D721Med (cell line): ENCODE measurements at regions not wholly inside any gene's neighbourhood (a gene's known extent, or its start where the extent isn't known, plus 50 kb on each side); places are given as distances from the start of the nearest gene placed in this dataset.

Experiments
- DNase-seq: peaks from one replicate; pipeline ENCODE4 v3.0.0; 2011; ENCODE audit warnings: low spot score; ENCODE audit not compliant: insufficient read length
- FAIRE-seq: peaks from 2 replicates; lab custom pipeline; 2011; peaks lifted over from hg19 to GRCh38; lab: Jason Lieb, UNC
- CTCF ChIP-seq: IDR thresholded peaks from 2 replicates; pipeline ENCODE4 v1.5.1; 2012; ENCODE audit warnings: mild to moderate bottlenecking, control low read depth; ENCODE audit not compliant: insufficient read depth; ENCODE audit errors: missing control alignments

DNA sequence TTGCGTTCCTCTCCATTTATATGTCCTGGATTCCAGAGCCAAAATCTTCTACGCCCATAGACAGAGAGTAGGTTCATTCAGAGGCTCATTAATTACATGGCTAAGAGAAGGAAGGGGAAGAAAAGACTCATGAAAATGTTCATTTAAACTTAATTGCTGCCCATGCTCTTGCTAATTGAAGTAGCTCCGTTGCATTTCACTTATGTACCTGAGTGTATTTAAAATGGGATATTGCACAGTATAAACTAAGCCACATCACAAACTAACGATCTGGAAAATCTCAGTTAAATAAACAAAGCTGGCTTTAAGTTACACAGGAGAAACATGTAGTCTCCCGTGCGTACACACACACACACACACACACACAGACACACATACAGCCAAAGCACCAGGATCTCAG, 269.2 kb downstream of the CDC5L start:
- TF ChIP-seq CTCF = no peak
- no peak for DNase-seq
- no peak for FAIRE-seq

- no peak for FAIRE-seq
Measured at GRCh38 chr6:44657206-44657819, 269.8 kb downstream of the CDC5L start.

GRCh38 chr6:44658571-44658970, 271.1 kb downstream of the CDC5L start:
- TF ChIP-seq CTCF = no peak
- DNase-seq (no peak), FAIRE-seq (peak; percentile 6)

More at GRCh38 chr6:44657206-44657819, 269.8 kb downstream of the CDC5L start:
- TF ChIP-seq CTCF = peak; percentile 19
- no peak for DNase-seq

GRCh38 chr6:44659726-44660125, 272.2 kb downstream of the CDC5L start:
- FAIRE-seq = no peak
- no peak for TF ChIP-seq CTCF
- DNase-seq = no peak

- no peak for TF ChIP-seq CTCF
- FAIRE-seq = no peak
- no peak for DNase-seq
Measured at GRCh38 chr6:44660561-44661220, 273.2 kb downstream of the CDC5L start.

DNA sequence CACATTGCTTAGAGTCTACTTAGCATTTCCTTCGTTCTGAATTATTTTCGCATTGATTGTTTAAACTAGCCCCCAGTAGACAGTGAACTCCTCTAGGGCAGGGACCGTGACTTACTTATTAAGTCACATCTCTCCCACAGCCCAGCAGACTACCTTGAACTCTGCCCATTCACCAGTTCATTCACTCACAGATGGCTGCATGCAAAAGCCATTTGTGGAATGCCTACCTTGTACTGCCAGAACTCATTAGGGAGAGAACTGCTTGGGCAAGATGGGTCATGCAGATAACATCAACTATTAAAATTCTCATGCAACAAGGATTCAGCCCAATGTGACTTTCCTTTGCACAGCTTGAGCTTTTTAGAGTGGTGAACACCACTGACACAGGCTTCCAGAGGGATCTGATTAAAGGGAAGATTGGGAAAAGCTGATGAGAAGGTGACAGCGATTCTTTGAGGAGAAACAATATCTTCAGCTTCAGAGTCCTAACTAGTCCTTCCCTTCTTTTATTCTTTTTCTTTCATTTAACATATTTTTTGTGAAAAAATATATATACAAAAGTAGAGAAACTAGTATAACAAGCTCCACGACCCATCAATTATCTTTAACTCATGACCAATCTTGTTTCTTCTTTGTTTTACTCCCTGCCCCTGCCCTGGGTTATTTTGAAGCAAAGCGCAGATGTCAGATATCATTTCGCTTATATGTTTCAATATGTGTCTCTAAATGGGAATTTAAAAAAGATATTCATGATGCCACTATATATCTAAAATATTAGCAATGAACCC, 273.9 kb downstream of the CDC5L start:
- TF ChIP-seq CTCF = no peak
- no peak for FAIRE-seq
- no peak for DNase-seq
